HG02623 (cell line): ENCODE measurements at regions not wholly inside any gene's neighbourhood (a gene's known extent, or its start where the extent isn't known, plus 50 kb on each side); places are given as distances from the start of the nearest gene placed in this dataset.
A peak's percentile ranks its signal among the peaks of the same experiment; 100 is the strongest.

Experiments
- ATAC-seq: cut with Tn5 transposase; IDR thresholded peaks from one replicate; pipeline ENCODE4 v1.9.1; 2021; ENCODE audit warnings: moderate library complexity; ENCODE audit not compliant: unreplicated experiment

- peak; percentile 80 for ATAC-seq
Measured at GRCh38 chr4:112031712-112032328, 113.4 kb upstream of the FAM241A start.

GRCh38 chr4:112036886-112037285 is 108.4 kb upstream of the FAM241A start:
- ATAC-seq: no peak

- ATAC-seq: no peak
Measured at GRCh38 chr4:112038861-112039260, 106.4 kb upstream of the FAM241A start.

- peak; percentile 88 for ATAC-seq
Measured at GRCh38 chr4:112049119-112049518, 96.1 kb upstream of the FAM241A start.

- ATAC-seq: no peak
Measured at GRCh38 chr4:112053825-112054350, 91.4 kb upstream of the FAM241A start.

- ATAC-seq: no peak
Measured at GRCh38 chr4:112055100-112055499, 90.2 kb upstream of the FAM241A start.

GRCh38 chr4:112057470-112057869 is 87.8 kb upstream of the FAM241A start:
- no peak for ATAC-seq

- no peak for ATAC-seq
Measured at GRCh38 chr4:112058433-112058832, 86.8 kb upstream of the FAM241A start.

GRCh38 chr4:112060212-112060611 is 85.0 kb upstream of the FAM241A start:
- no peak for ATAC-seq

GRCh38 chr4:112061207-112061817 is 83.9 kb upstream of the FAM241A start:
- no peak for ATAC-seq

- no peak for ATAC-seq
Measured at GRCh38 chr4:112063260-112063659, 82.0 kb upstream of the FAM241A start.

GRCh38 chr4:112069110-112069509 is 76.1 kb upstream of the FAM241A start:
- no peak for ATAC-seq

GRCh38 chr4:112073181-112073580 is 72.1 kb upstream of the FAM241A start:
- no peak for ATAC-seq

GRCh38 chr4:112075129-112075753 is 70.0 kb upstream of the FAM241A start:
- ATAC-seq: peak; percentile 87

- no peak for ATAC-seq
Measured at GRCh38 chr4:112075906-112076305, 69.3 kb upstream of the FAM241A start.

- ATAC-seq: no peak
Measured at GRCh38 chr4:112076919-112077608, 68.2 kb upstream of the FAM241A start.

GRCh38 chr4:112077743-112078142 is 67.5 kb upstream of the FAM241A start:
- no peak for ATAC-seq

GRCh38 chr4:112082954-112083586 is 62.2 kb upstream of the FAM241A start:
- ATAC-seq: no peak

GRCh38 chr4:112083587-112084347 is 61.5 kb upstream of the FAM241A start:
- no peak for ATAC-seq
